ENCODE measurements at regions not wholly inside any gene's neighbourhood (a gene's known extent, or its start where the extent isn't known, plus 50 kb on each side); places are given as distances from the start of the nearest gene placed in this dataset.
A peak's percentile ranks its signal among the peaks of the same experiment; 100 is the strongest.
"Not testable (repeated sequence)": the region's sequence is repeated elsewhere in the genome, so short reads cannot be mapped to it uniquely, and the experiment has no call there.

DNA sequence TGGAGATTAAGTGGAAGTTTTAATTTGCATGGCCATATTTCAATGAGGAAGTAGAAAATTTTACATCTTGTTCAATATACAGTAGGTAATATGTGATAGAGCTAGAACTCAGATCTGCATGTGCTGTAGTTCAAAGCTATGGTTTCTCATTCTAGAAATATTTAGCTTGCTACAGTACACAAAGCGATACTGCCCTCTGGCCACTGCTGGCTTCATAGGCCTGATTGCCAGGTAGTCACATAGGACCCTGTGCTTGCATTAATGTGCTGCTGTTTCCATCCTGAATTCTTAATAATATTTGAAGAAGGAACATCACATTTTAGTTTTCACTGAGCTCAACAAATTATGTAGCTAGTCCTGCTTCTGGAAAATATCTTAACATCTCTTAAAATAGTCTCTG is 87.0 kb downstream of the PLSCR2 start:
- DNase-seq (ENCODE audit: low spot score), result no peak

GRCh38 chr3:146380046-146380445 is 89.3 kb downstream of the PLSCR2 start:
- DNase-seq (ENCODE audit: low spot score), result no peak

GRCh38 chr3:146375219-146375618 is 94.1 kb downstream of the PLSCR2 start:
- no peak for DNase-seq (ENCODE audit: low spot score)

DNA sequence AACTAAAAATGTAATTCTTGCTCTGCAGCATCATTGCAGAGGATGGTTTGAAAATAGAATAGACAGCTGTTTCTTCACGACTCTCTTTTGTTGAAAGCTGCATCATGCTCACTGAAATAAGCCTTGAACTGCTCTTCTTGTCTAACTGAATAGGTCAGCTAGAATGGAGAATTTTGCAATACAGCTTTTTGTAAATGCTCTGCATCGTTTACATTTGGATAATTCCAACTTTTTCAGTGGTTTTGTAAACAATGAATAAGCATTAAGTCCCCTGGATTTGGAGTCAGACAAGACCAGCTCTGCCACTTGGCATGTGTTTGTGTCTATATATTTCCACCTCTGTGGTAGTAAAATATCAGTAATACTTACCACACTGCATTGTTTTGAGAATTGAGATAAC is 95.2 kb downstream of the PLSCR2 start:
- no peak for DNase-seq (ENCODE audit: low spot score)

- no peak for DNase-seq (ENCODE audit: low spot score)
Observed at GRCh38 chr3:146371902-146372301, 97.5 kb downstream of the PLSCR2 start.

GRCh38 chr3:146368882-146369523 is 100.4 kb downstream of the PLSCR2 start:
- DNase-seq (ENCODE audit: low spot score), result no peak

- no peak for DNase-seq (ENCODE audit: low spot score)
Observed at GRCh38 chr3:146359841-146360240, 108.9 kb upstream of the PLSCR4 start.

DNA sequence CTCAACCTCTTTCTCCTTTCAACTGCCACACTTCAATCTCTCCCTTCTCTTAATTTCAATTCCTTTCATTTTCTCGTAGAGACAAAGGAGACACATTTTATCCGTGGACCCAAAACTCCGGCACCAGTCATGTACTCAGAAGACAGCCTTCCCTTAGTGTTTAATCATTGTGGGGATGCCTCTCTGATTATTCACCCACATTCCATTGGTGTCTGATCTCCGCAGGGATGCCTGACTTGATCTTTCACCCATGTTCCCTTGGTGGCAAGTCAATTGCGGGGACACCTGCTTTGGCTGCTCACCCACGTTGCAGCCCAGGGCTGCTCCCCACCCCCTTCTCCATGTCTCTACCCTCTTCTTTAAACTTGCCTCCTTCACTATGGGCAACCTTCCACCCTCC is 103.5 kb upstream of the PLSCR4 start:
- not testable (repeated sequence) for DNase-seq (ENCODE audit: low spot score)

GRCh38 chr3:146350852-146351251 is 99.9 kb upstream of the PLSCR4 start:
- DNase-seq (ENCODE audit: low spot score), result no peak

DNA sequence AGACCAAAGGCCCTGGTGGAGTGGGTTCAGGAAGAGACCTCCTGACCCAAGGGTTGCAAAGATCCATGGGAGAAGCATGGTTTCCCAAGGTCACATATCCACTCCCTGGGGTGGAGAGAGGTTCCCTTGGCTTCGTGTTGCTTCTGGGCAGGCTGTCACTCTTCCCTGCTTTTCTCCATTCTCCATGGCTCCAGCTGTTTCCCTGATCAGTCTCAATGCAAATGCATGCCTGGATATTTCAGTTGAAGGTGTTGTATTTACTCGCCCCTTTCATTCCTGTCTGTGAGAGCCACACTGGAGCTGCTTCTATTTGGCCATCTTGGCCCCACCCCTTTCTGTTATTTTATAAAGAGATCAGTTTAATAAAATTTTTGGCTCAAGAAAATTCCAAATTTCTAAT is 95.0 kb upstream of the PLSCR4 start:
- no peak for DNase-seq (ENCODE audit: low spot score)

GRCh38 chr3:146343551-146343950 is 92.6 kb upstream of the PLSCR4 start:
- DNase-seq (ENCODE audit: low spot score), result no peak

DNA sequence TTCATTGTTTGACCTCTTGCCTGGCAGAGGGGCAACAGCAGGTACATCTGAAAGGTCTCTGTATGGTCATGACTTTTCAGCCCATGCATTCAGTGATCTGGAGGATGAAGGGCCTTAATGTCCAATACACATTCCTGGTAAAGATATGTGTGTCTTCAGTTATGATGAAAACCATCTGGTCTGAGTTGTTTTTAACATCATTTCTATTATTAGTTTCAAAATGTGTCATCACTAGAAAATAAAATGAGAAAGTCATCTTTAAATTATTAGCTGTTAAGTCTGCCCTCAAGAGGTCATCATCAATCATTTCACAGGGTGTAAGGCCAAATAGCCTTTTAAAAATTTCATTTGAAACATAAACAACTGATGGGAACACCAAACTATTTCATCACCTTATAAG is 92.1 kb upstream of the PLSCR4 start:
- no peak for DNase-seq (ENCODE audit: low spot score)

- DNase-seq (ENCODE audit: low spot score), result no peak
Observed at GRCh38 chr3:146339349-146339748, 88.4 kb upstream of the PLSCR4 start.

- no peak for DNase-seq (ENCODE audit: low spot score)
Observed at GRCh38 chr3:146337991-146338390, 87.1 kb upstream of the PLSCR4 start.

DNA sequence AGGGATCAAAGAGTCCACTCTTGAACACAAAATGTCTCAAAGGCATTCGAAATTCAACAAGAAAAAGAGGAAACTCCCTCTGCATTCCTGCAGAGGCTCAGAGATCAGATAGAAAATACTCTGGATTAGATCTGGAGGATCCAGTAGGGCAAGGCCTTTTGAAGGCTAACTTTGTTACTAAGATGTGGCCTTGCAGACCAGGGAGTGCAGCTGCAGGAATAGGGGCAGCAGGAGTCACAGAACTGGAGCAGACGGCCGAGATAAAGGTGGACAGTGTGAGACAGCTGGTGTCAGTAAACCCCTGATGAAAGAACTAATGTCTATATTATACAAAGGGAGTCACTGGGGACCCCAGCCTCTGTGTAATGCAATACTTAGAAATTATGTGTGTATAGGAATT is 84.5 kb upstream of the PLSCR4 start:
- no peak for DNase-seq (ENCODE audit: low spot score)

DNA sequence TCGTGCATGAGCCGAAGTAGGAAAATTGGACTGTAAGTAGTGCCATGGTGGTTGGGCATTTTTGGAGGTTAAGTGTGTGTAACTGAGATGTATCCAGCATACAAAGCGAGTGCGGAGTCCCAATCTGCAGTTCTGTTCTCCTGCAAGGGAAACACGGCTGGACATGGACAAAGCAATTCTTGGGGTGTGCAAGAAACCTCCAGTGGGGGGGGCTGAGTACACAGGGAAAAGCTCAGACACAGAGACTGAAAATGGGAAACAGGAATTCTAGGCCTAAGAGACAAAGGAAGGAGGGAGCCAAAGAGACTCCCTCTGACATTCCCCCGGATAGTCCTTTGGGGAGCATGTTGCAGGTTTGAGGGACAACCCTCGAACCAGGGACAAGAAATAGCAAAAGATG is 83.2 kb upstream of the PLSCR4 start:
- DNase-seq (ENCODE audit: low spot score), result no peak

DNA sequence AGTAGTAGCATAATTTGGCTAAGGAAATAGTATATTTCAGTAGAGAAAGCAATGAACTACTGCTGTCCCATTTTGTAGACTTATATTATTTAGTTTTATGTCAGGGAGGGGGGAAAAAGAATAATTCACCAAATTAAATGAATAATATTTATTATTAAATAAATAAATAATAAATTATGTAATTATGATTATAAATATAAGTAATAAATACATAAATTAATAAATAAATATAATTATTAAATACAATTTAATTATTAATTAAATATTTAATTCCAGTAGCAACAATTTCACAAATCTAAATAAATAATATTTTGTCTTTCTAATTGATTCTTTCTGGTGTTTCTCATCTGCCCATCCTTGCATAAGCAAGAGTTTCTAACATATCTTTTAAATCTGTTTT is 81.1 kb upstream of the PLSCR4 start:
- DNase-seq (ENCODE audit: low spot score), result no peak

DNA sequence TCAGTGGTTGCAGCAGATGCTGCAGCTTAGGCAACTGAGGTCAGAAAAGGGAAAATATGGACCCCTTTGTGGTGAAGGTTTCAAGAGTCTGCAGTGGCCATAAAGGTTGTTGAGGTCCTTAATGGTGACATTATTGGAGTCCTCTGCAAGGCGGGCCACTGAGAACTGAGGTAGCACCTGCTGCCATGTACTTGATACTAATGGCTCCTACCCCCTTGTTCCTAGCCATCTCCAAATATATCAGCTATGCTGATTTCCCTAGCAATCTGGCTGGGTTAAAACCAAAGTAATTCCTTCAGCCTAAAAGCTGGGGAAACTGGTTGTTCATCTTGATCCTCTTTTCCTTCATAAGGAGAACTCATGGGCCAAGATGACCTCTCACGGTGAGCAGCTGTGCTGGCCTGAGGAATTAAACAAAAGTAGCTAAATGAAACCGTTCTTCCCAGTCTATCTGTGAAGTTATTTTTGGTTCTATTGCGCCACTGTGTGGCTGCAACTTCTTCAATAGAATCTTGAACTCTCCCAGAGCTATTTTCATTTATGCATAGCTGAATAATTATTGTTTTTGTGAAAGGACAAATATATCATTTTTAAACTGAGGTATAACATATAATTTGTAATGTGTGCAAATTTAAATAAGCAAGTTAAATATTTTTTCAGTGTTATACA is 76.1 kb upstream of the PLSCR4 start:
- peak; percentile 51 for DNase-seq (ENCODE audit: low spot score)

GRCh38 chr3:146325170-146325569 is 74.3 kb upstream of the PLSCR4 start:
- no peak for DNase-seq (ENCODE audit: low spot score)

DNA sequence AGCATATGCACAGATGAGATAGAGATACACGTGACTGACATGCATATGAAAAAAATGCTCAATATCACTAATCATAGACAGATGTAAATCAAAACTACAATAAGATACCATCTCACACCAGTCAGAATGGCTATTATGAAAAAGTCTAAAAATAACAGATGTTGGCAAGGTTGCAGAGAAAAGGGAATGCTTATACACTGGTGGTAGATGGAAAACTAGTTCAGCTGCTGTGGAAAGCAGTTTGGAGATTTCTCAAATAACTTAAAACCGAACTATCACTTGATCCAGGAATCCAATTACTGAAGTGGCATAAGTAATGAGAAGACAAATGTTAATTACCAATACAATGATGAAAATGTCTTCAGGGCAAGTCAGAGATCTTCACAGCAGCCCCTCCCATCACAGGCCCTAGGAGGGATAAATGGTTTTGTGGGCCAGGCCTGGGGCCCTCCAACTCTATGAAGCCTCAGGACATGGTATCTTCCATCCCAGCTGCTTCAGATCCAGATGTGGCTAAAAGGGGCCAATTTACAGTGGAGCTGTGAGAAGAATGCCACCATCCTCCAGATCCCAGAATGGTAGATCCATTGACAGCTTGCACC is 71.4 kb upstream of the PLSCR4 start:
- DNase-seq (ENCODE audit: low spot score), result no peak

DNA sequence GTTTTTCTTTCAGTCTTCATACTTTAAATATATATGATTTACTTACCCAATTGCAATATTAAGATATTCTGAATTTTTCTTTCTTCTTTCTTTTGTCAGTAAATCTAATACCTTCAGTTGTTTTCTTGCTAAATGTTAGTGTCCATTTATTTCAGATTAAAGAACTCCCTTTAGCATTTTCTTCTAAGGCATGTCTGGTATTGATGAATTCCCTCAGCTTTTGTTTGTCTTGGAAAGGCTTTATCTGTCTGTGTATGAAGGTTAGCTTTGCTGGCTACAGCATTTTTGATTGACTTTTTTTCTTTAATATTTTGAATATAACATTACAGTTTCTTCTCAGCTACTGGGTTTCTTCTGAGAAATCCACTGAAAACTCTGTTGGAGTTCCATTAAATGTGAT is 64.0 kb upstream of the PLSCR4 start:
- no peak for DNase-seq (ENCODE audit: low spot score)

- DNase-seq (ENCODE audit: low spot score), result no peak
Observed at GRCh38 chr3:146313746-146314111, 62.8 kb upstream of the PLSCR4 start.

- DNase-seq (ENCODE audit: low spot score), result no peak
Observed at GRCh38 chr3:146313031-146313745, 62.3 kb upstream of the PLSCR4 start.
